ENCODE measurements at regions not wholly inside any gene's neighbourhood (a gene's known extent, or its start where the extent isn't known, plus 50 kb on each side); places are given as distances from the start of the nearest gene placed in this dataset.
"Not testable (repeated sequence)": the region's sequence is repeated elsewhere in the genome, so short reads cannot be mapped to it uniquely, and the experiment has no call there.

- no peak for TF ChIP-seq CTCF (IDR thresholded peaks at IDR 0.05; ENCODE audit: low read depth, low read length)
- no peak for TF ChIP-seq POLR2A (IDR thresholded peaks at IDR 0.05; ENCODE audit: extremely low read depth, insufficient read length)
- TF ChIP-seq MYC (IDR thresholded peaks at IDR 0.05; ENCODE audit: low read depth, low read length) = no peak
- TF ChIP-seq MAX (IDR thresholded peaks at IDR 0.05; ENCODE audit: low read depth, low read length) = no peak
- DNase-seq (ENCODE audit: low read depth) = no peak
- H3K4me3 ChIP-seq (ENCODE audit: low read depth, low read length) = no peak overlapping the region
These were observed 56.4 kb downstream of the FOXF2 start for GRCh38 chr6:1445650-1446330.

GRCh38 chr6:1449896-1450295 lies 60.5 kb downstream of the FOXF2 start:
- TF ChIP-seq POLR2A (IDR thresholded peaks at IDR 0.05; ENCODE audit: extremely low read depth, insufficient read length) (no peak), MAX (IDR thresholded peaks at IDR 0.05; ENCODE audit: low read depth, low read length) (no peak), MYC (IDR thresholded peaks at IDR 0.05; ENCODE audit: low read depth, low read length) (no peak), CTCF (IDR thresholded peaks at IDR 0.05; ENCODE audit: low read depth, low read length) (no peak)
- DNase-seq (ENCODE audit: low read depth) = no peak
- H3K4me3 ChIP-seq (ENCODE audit: low read depth, low read length) = no peak overlapping the region

- TF ChIP-seq CTCF (IDR thresholded peaks at IDR 0.05; ENCODE audit: low read depth, low read length) (no peak), MAX (IDR thresholded peaks at IDR 0.05; ENCODE audit: low read depth, low read length) (no peak), MYC (IDR thresholded peaks at IDR 0.05; ENCODE audit: low read depth, low read length) (no peak), POLR2A (IDR thresholded peaks at IDR 0.05; ENCODE audit: extremely low read depth, insufficient read length) (no peak)
- H3K4me3 ChIP-seq (ENCODE audit: low read depth, low read length) = no peak overlapping the region
- DNase-seq (ENCODE audit: low read depth) = no peak
These were observed 63.6 kb downstream of the FOXF2 start for GRCh38 chr6:1453024-1453423.

GRCh38 chr6:1456816-1457215 lies 67.4 kb downstream of the FOXF2 start:
- not testable (repeated sequence) for H3K4me3 ChIP-seq (ENCODE audit: low read depth, low read length); DNase-seq (ENCODE audit: low read depth)

- DNase-seq (ENCODE audit: low read depth) = no peak
- no peak for TF ChIP-seq MAX (IDR thresholded peaks at IDR 0.05; ENCODE audit: low read depth, low read length)
- no peak for TF ChIP-seq CTCF (IDR thresholded peaks at IDR 0.05; ENCODE audit: low read depth, low read length)
- TF ChIP-seq POLR2A (IDR thresholded peaks at IDR 0.05; ENCODE audit: extremely low read depth, insufficient read length) = no peak
- TF ChIP-seq MYC (IDR thresholded peaks at IDR 0.05; ENCODE audit: low read depth, low read length) = no peak
- no peak overlapping the region for H3K4me3 ChIP-seq (ENCODE audit: low read depth, low read length)
These were observed 71.8 kb downstream of the FOXF2 start for GRCh38 chr6:1461207-1461606.

GRCh38 chr6:1461736-1462135 lies 72.4 kb downstream of the FOXF2 start:
- no peak for DNase-seq (ENCODE audit: low read depth)
- TF ChIP-seq MYC (IDR thresholded peaks at IDR 0.05; ENCODE audit: low read depth, low read length) (no peak), MAX (IDR thresholded peaks at IDR 0.05; ENCODE audit: low read depth, low read length) (no peak), POLR2A (IDR thresholded peaks at IDR 0.05; ENCODE audit: extremely low read depth, insufficient read length) (no peak), CTCF (IDR thresholded peaks at IDR 0.05; ENCODE audit: low read depth, low read length) (no peak)
- no peak overlapping the region for H3K4me3 ChIP-seq (ENCODE audit: low read depth, low read length)

Measured in NB4 (cell line).